ENCODE measurements at regions not wholly inside any gene's neighbourhood (a gene's known extent, or its start where the extent isn't known, plus 50 kb on each side); places are given as distances from the start of the nearest gene placed in this dataset.

DNA sequence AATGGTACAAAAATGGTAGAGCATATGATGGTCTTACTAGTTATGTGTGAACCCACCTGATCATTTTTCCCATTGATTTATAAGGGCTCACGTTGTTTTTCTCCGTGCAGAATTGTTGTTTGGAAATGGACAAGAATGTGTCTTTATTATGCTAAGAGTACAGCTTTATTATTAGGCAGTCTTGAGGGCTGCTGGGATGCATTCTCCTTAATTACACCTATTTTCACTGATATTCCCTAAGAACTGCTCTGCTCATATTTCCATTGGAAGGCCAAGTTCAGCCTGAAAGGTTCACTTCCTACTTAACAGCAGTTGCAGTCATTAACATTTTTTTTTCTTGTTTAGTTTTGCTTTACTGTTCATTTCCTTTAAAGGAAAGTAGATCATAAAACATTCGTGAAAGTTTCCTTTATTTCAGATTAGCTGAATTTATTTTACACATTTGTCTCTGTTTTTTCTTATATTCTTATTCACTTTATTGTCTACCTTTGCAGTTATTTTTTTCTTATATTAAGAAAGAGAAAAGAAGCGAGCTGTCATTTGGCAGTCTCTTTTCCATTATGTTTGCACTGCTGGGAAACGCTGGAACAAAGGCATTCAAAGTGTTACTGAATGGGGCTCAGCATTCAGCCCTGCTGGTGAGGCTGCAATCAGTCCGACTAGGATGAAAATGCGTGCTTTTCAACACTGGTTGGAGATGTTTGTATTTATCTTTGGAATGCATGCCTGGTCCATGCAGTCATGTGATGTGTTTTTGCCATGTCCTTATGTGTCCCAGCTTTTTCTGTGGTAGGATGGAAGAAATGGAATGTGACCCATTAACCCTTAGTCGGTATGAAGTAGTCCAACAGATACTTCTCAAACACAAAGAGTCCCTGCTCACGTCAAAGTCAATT lies 602.7 kb upstream of the ZNF608 start:
- Histone ChIP-seq H3K9me3 (ENCODE audit: low read length) (no peaks in the 10 kb centered on the region), H3K79me2 (ENCODE audit: low read length) (no peaks in the 10 kb centered on the region), H2AFZ (ENCODE audit: low read length) (no peak overlapping the region), H3F3A (ENCODE audit: low read length, unreplicated experiment) (no peaks in the 10 kb centered on the region), H3K4me2 (ENCODE audit: low read length) (no peak overlapping the region), H3K36me3 (ENCODE audit: low read depth, low read length) (no peaks in the 10 kb centered on the region), H3K4me1 (ENCODE audit: insufficient read depth, low read length) (no peaks in the 10 kb centered on the region), H3K27me3 (ENCODE audit: low read length) (no peaks in the 10 kb centered on the region), H3K4me3 (ENCODE audit: low read length) (no peak overlapping the region), H3K9ac (ENCODE audit: low read length) (no peak overlapping the region), H4K20me1 (ENCODE audit: low read length) (no peaks in the 10 kb centered on the region), H3K27ac (ENCODE audit: low read length) (no peak overlapping the region), H3K9me2 (replicated peaks; ENCODE audit: low read length) (no peaks in the 10 kb centered on the region)
- POLR2A ChIA-PET (ENCODE audit: unreplicated experiment) = no interaction called here
- DNase-seq (no peak), ATAC-seq (no peak)
- TF ChIP-seq EZH2phosphoT487 (IDR thresholded peaks at IDR 0.05; ENCODE audit: borderline replicate concordance, low read length) (no peak), EZH2 (IDR thresholded peaks at IDR 0.05; ENCODE audit: low read length, unreplicated experiment) (no peak)
- TF ChIP-seq, protein P1, sequence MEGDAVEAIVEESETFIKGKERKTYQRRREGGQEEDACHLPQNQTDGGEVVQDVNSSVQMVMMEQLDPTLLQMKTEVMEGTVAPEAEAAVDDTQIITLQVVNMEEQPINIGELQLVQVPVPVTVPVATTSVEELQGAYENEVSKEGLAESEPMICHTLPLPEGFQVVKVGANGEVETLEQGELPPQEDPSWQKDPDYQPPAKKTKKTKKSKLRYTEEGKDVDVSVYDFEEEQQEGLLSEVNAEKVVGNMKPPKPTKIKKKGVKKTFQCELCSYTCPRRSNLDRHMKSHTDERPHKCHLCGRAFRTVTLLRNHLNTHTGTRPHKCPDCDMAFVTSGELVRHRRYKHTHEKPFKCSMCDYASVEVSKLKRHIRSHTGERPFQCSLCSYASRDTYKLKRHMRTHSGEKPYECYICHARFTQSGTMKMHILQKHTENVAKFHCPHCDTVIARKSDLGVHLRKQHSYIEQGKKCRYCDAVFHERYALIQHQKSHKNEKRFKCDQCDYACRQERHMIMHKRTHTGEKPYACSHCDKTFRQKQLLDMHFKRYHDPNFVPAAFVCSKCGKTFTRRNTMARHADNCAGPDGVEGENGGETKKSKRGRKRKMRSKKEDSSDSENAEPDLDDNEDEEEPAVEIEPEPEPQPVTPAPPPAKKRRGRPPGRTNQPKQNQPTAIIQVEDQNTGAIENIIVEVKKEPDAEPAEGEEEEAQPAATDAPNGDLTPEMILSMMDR (conservative IDR thresholded peaks at IDR 0.05; ENCODE audit: low read depth, low read length) = no peak
- BruUV-seq (replicated peaks) = no TSS peak
- intact Hi-C loops (cut with micrococcal nuclease) = no loop called here
- CTCF ChIA-PET = no interaction called here

- no peaks in the 10 kb centered on the region for H3F3A ChIP-seq (ENCODE audit: low read length, unreplicated experiment)
- no peak overlapping the region for H2AFZ ChIP-seq (ENCODE audit: low read length)
- H3K9me2 ChIP-seq (replicated peaks; ENCODE audit: low read length) = no peaks in the 10 kb centered on the region
- H3K9ac ChIP-seq (ENCODE audit: low read length) = no peak overlapping the region
- no peak overlapping the region for H3K4me3 ChIP-seq (ENCODE audit: low read length)
- H3K4me2 ChIP-seq (ENCODE audit: low read length) = no peak overlapping the region
- H3K27me3 ChIP-seq (ENCODE audit: low read length) = no peaks in the 10 kb centered on the region
- H3K27ac ChIP-seq (ENCODE audit: low read length) = no peak overlapping the region
- H3K36me3 ChIP-seq (ENCODE audit: low read depth, low read length) = no peaks in the 10 kb centered on the region
- ChIA-PET POLR2A (ENCODE audit: unreplicated experiment) (no interaction called here), CTCF (no interaction called here)
- no peaks in the 10 kb centered on the region for H4K20me1 ChIP-seq (ENCODE audit: low read length)
- H3K9me3 ChIP-seq (ENCODE audit: low read length) = no peaks in the 10 kb centered on the region
- ATAC-seq (no peak), DNase-seq (peak; percentile 15)
- intact Hi-C loops (cut with micrococcal nuclease) = no loop called here
- no peaks in the 10 kb centered on the region for H3K79me2 ChIP-seq (ENCODE audit: low read length)
- no peaks in the 10 kb centered on the region for H3K4me1 ChIP-seq (ENCODE audit: insufficient read depth, low read length)
- BruUV-seq (replicated peaks) = no TSS peak
- TF ChIP-seq EZH2 (IDR thresholded peaks at IDR 0.05; ENCODE audit: low read length, unreplicated experiment) (no peak), EZH2phosphoT487 (IDR thresholded peaks at IDR 0.05; ENCODE audit: borderline replicate concordance, low read length) (no peak)
- TF ChIP-seq, protein P1 (conservative IDR thresholded peaks at IDR 0.05; ENCODE audit: low read depth, low read length) = no peak
Measured at GRCh38 chr5:125357660-125358059, 611.2 kb upstream of the ZNF608 start.

DNA sequence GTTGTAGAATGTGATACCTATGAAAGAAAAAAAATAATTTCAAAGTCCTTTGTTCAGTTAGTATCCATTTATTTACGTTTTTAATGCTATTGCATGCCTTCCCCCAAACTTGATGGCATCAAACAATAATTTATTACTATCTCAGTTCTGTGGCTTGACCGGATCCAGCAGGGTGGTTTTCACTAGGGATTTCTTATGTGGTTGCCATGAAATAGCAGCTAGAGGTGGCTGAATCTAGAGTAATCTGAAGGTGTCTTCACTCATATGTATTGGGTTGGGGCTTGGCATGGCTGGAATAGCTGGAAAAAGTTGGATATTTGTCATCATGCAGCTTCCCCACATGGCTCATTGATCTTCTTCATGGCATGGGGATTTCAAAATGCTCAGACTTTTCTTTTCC lies 619.3 kb upstream of the ZNF608 start:
- POLR2A ChIA-PET (ENCODE audit: unreplicated experiment) = no interaction called here
- Histone ChIP-seq H3K4me2 (ENCODE audit: low read length) (no peak overlapping the region), H3K4me1 (ENCODE audit: insufficient read depth, low read length) (no peaks in the 10 kb centered on the region), H3K9me2 (replicated peaks; ENCODE audit: low read length) (no peaks in the 10 kb centered on the region), H3F3A (ENCODE audit: low read length, unreplicated experiment) (no peaks in the 10 kb centered on the region), H2AFZ (ENCODE audit: low read length) (no peak overlapping the region), H3K79me2 (ENCODE audit: low read length) (no peaks in the 10 kb centered on the region), H3K27me3 (ENCODE audit: low read length) (no peaks in the 10 kb centered on the region), H3K27ac (ENCODE audit: low read length) (no peak overlapping the region), H3K4me3 (ENCODE audit: low read length) (no peak overlapping the region), H4K20me1 (ENCODE audit: low read length) (no peaks in the 10 kb centered on the region), H3K9ac (ENCODE audit: low read length) (no peak overlapping the region), H3K36me3 (ENCODE audit: low read depth, low read length) (no peaks in the 10 kb centered on the region), H3K9me3 (ENCODE audit: low read length) (no peaks in the 10 kb centered on the region)
- CTCF ChIA-PET = no interaction called here
- intact Hi-C loops (cut with micrococcal nuclease) = no loop called here
- no peak for DNase-seq
- TF ChIP-seq, protein P1 (conservative IDR thresholded peaks at IDR 0.05; ENCODE audit: low read depth, low read length) = no peak
- TF ChIP-seq EZH2 (IDR thresholded peaks at IDR 0.05; ENCODE audit: low read length, unreplicated experiment) (no peak), EZH2phosphoT487 (IDR thresholded peaks at IDR 0.05; ENCODE audit: borderline replicate concordance, low read length) (no peak)
- BruUV-seq (replicated peaks) = no TSS peak
- ATAC-seq = no peak
